ENCODE measurements at regions not wholly inside any gene's neighbourhood (a gene's known extent, or its start where the extent isn't known, plus 50 kb on each side); places are given as distances from the start of the nearest gene placed in this dataset.

DNA sequence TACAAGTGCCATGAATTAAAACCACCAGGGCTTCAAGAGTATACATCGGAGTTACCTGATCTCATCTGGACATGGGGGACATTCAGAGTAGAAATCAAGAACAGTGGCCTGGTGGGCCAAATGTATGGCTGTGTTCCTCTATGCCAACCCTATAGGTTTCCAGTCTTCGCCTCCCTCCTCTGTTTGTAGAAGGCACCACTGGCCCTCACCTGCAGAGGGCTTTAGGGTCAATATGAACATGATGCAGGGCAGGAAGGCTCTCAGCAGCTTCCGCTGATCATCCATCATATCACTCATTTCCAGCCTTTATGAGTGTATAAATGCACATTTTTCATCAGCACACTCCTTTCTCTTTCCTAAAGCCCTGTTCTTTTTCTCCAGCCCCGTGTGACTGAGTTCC is 555.5 kb upstream of the BRINP1 start:
- H3K9me3 Mint-ChIP-seq, result peaks cover 0 to 2% of the 10 kb centered on the region in 2 experiments; a peak in 1 of 5 replicates
- Histone ChIP-seq H4K20me1 (ENCODE audit: control insufficient read depth, insufficient read depth, insufficient read length) (no peaks in the 10 kb centered on the region), H2BK120ac (ENCODE audit: low read depth, low read length, poor library complexity, severe bottlenecking) (no peak overlapping the region), H3K79me2 (ENCODE audit: insufficient read depth, low read length) (no peaks in the 10 kb centered on the region), H3K9ac (ENCODE audit: extremely low read depth, insufficient read length, low read length) (no peak overlapping the region), H3K27ac (ENCODE audit: insufficient read length, low read depth, low read length) (no peak overlapping the region), H3K23ac (ENCODE audit: insufficient read length, low read depth, low read length) (no peak overlapping the region), H3K4ac (ENCODE audit: low read depth, low read length) (no peak overlapping the region), H3T11ph (ENCODE audit: low read length) (no peak overlapping the region), H3K56ac (ENCODE audit: insufficient read length, low read depth, low read length) (no peak overlapping the region), H2BK5ac (ENCODE audit: insufficient read length, low read length) (no peak overlapping the region), H2AK5ac (ENCODE audit: insufficient read length, low read length) (no peak overlapping the region), H3K4me2 (ENCODE audit: insufficient read depth, insufficient read length, low read length) (no peak overlapping the region), H3K18ac (ENCODE audit: insufficient read length, low read depth, low read length) (no peak overlapping the region), H3K23me2 (ENCODE audit: insufficient read length, low read depth, low read length, poor library complexity, severe bottlenecking) (no peaks in the 10 kb centered on the region), H2AFZ (ENCODE audit: low read length) (no peak overlapping the region), H2BK15ac (ENCODE audit: low read depth, low read length) (no peak overlapping the region), H4K91ac (ENCODE audit: insufficient read length, low read depth, low read length) (no peak overlapping the region), H4K5ac (ENCODE audit: insufficient read length, low read depth, low read length) (no peak overlapping the region), H3K14ac (ENCODE audit: insufficient read depth, low read length) (no peak overlapping the region), H3K9me3 (ENCODE audit: control insufficient read depth, low read depth, low read length) (no peaks in the 10 kb centered on the region), H3K79me1 (ENCODE audit: insufficient read depth, low read depth, low read length, poor library complexity, severe bottlenecking) (no peaks in the 10 kb centered on the region), H2BK12ac (ENCODE audit: insufficient read length, low read depth, low read length) (no peak overlapping the region), H3K4me1 (ENCODE audit: insufficient read depth, low read length) (no peaks in the 10 kb centered on the region), H2BK20ac (ENCODE audit: low read depth, low read length, poor library complexity, severe bottlenecking) (no peak overlapping the region), H4K8ac (replicated peaks; ENCODE audit: insufficient read length, low read depth, low read length) (no peak overlapping the region), H3K27me3 (ENCODE audit: insufficient read depth, low read length) (no peaks in the 10 kb centered on the region; the same call in 1 of the 2 replicates)
- DNase-seq, result no peak
- no peak overlapping the region for H3K27ac Mint-ChIP-seq
- no peak overlapping the region for H3K4me3 Mint-ChIP-seq
- TF ChIP-seq, protein P1, sequence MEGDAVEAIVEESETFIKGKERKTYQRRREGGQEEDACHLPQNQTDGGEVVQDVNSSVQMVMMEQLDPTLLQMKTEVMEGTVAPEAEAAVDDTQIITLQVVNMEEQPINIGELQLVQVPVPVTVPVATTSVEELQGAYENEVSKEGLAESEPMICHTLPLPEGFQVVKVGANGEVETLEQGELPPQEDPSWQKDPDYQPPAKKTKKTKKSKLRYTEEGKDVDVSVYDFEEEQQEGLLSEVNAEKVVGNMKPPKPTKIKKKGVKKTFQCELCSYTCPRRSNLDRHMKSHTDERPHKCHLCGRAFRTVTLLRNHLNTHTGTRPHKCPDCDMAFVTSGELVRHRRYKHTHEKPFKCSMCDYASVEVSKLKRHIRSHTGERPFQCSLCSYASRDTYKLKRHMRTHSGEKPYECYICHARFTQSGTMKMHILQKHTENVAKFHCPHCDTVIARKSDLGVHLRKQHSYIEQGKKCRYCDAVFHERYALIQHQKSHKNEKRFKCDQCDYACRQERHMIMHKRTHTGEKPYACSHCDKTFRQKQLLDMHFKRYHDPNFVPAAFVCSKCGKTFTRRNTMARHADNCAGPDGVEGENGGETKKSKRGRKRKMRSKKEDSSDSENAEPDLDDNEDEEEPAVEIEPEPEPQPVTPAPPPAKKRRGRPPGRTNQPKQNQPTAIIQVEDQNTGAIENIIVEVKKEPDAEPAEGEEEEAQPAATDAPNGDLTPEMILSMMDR (conservative IDR thresholded peaks at IDR 0.05), result peak; percentile 52
- H3K4me1 Mint-ChIP-seq, result no peaks in the 10 kb centered on the region
- H3K27me3 Mint-ChIP-seq (ENCODE audit: low read depth), result no peaks in the 10 kb centered on the region; the same call in 1 of the 2 replicates
- WGBS (ENCODE audit: extremely low coverage, insufficient read length, low lambda C conversion rate), result no CpG with 5 or more reads among the region's 4 CpGs
- H3K36me3 Mint-ChIP-seq (ENCODE audit: insufficient read depth in 1 of 3, low read depth in 3 of 3), result no peaks in the 10 kb centered on the region

Data from H9 (cell line).